NCI-H510A treated with DMSO at 0.1 percent for 48 hours (cell line): ENCODE measurements at regions not wholly inside any gene's neighbourhood (a gene's known extent, or its start where the extent isn't known, plus 50 kb on each side); places are given as distances from the start of the nearest gene placed in this dataset.
A peak's percentile ranks its signal among the peaks of the same experiment; 100 is the strongest.
"Not testable (repeated sequence)": the region's sequence is repeated elsewhere in the genome, so short reads cannot be mapped to it uniquely, and the experiment has no call there.

Experiments used
- DNase-seq: peaks from one replicate; lab custom pipeline; 2025; lab: John Stamatoyannopoulos, UW

DNA sequence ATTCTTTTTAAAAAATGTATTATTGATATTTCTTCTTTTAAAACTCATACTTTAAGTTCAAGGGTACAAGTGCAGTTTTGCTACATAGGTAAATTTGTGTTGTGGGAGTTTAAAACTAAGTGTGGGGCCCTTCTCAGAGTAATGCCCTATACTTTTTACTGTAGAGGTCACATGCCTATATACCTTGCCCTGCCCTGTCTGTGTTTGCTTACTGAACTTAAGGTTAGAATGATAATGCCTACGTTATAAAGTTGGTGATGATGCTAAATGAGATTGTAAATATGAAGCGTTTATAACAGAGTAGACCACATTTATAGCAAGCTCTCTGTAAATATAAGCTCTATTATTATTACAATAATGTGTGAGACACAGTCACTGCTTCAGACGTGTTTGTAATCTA, 261.9 kb downstream of the RASSF9 start:
- no peak for DNase-seq

- peak; percentile 46 for DNase-seq
Observed at GRCh38 chr12:85575120-85576096, 260.8 kb downstream of the RASSF9 start.

DNA sequence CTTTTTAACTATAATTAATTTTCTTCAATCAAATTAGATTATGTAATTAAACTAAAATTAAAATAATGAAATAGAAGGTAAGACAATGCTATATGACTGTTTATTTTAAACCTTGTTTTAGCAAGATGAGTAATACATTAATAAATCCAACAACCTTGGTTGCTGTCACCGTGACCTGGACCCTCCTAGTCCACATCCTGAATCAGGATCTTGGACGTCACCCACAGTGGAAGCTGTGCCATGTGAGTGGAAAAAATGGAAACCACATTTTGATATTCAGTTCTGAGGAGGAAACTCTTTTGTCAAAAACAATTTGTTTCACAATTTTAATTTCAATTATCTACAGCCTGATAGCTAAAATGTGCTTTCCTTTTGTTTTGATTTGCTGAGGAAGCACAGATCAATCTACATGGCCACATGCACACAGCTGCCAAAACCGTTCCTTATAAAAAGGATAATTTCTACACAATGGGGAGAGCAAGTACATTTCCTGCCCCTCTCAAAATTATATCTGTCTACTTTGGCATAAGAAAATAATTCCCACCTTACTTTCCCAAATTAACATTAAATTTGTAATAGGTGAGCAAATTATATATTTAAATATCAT, 255.5 kb downstream of the RASSF9 start:
- DNase-seq: no peak

- no peak for DNase-seq
Observed at GRCh38 chr12:85587158-85587557, 249.1 kb downstream of the RASSF9 start.

GRCh38 chr12:85588221-85588620, 248.0 kb downstream of the RASSF9 start:
- no peak for DNase-seq

DNA sequence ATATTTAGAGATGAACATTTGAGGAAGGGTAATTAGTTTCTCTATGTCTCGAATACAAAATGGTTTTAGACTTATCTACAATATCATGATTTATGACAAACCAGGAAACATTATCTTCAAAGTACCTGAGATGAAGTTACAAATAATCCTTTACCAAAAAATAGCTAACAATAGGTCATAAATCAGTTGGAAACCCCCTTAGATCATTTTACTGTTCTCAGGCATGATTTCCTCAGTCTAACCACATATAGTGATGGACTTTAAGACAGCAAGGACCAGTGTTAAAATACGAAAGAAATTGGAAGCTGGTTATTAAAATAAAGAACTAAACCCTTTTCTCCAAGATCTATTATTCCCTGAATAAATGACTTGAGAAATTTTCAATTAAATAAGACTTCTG, 235.4 kb downstream of the RASSF9 start:
- no peak for DNase-seq

- no peak for DNase-seq
Observed at GRCh38 chr12:85603556-85603955, 232.7 kb downstream of the RASSF9 start.

DNA sequence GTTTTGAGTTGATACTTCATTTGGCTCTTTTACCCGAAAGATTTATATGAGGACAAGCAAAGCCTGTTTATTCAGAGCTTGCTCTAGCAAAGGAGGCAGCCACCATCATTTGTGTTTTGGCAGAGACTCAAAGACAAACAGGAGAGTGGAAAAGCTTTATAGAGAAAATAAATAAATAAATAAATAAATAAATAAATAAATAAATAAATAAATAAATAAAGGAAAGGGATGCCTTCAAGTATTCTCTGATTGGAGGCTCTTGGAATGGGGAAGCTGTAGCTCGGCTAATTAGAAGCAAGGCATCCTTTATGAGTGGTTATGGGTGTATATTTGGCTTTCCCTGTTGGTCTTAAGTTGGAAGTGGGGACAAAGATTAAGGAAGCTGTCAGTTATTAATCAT, 229.8 kb downstream of the RASSF9 start:
- DNase-seq: no peak

GRCh38 chr12:85609778-85610177, 226.4 kb downstream of the RASSF9 start:
- DNase-seq: no peak

GRCh38 chr12:85610194-85610593, 226.0 kb downstream of the RASSF9 start:
- DNase-seq: no peak

GRCh38 chr12:85616201-85616600, 220.0 kb downstream of the RASSF9 start:
- DNase-seq: no peak

DNA sequence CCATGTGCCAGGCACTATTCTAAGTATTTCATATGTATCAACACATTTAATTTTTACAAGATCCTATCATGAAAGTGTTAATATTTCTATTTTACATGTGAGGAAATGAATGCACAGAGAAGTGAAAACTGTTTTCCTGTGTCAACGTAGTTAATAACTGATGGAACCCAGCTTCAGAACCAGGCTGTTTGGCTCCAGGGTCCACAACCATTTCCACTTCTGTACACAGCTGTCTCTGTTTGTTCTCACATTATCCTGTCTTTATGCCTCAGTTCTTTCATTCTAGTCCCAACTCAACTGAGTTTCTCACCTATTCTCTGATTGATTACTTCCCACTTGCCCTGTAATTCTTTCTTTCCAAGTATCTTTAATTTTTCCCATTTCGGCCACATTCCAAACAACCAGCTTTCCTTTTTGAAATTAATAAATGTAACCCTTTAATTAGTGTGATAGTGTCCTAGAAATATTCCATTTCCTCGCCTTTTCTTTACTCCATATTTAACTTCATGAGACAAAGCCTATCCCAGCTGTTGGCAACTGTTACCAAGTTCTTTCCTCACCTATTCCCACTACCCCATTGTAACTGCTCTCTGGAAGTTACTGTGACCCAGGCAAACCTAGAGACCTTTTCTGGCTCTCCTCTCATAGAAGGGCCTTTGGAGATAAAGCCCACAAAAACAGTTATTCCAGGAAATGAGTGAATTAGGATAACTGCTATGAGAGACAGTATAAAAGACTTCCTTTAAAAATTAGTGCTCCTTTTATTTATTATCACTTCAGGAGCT, 218.7 kb downstream of the RASSF9 start:
- no peak for DNase-seq

- no peak for DNase-seq
Observed at GRCh38 chr12:85621041-85621440, 215.2 kb downstream of the RASSF9 start.

DNA sequence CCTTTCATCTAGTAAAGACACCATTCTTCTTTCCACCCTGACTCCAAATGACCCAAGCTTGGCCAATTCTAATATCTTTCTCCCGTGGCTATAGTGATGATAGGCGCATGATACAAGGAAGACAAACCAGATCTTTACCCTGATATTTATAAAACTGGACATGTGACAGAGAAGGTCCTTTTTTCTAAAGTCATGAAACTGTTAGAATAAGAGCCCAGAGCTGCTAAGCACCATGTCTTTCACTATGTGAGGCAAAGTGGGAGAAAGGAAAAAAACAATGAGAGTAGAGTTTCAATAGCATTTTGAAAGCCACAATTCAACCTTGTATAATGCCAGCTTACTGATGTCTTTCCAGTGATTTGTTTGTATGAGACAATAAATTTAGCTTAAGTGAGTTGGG, 212.4 kb downstream of the RASSF9 start:
- DNase-seq: no peak

GRCh38 chr12:85625467-85625866, 210.7 kb downstream of the RASSF9 start:
- no peak for DNase-seq

GRCh38 chr12:85626001-85626783, 210.0 kb downstream of the RASSF9 start:
- no peak for DNase-seq

GRCh38 chr12:85626784-85627171, 209.4 kb downstream of the RASSF9 start:
- DNase-seq: no peak

- DNase-seq: no peak
Observed at GRCh38 chr12:85627584-85627983, 208.6 kb downstream of the RASSF9 start.

GRCh38 chr12:85628562-85628961, 207.6 kb downstream of the RASSF9 start:
- DNase-seq: not testable (repeated sequence)

DNA sequence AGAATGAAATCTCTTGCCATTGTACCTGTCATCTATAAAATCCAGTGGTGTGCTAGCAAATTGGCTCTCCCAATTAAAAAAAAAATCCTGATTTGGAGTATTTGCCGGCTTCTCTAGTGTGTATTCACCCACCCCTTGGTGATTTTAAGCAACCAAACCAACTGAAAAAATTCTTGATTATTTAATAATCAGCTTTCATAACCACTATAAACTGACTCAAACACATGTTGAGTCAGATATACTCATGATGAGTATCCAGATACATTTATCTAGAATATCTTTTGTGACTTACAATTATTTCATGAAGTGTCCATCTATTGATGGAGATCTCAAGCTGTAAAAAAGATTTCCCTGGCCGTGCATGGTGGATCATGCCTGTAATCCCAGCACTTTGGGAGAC, 205.4 kb downstream of the RASSF9 start:
- DNase-seq: no peak

DNA sequence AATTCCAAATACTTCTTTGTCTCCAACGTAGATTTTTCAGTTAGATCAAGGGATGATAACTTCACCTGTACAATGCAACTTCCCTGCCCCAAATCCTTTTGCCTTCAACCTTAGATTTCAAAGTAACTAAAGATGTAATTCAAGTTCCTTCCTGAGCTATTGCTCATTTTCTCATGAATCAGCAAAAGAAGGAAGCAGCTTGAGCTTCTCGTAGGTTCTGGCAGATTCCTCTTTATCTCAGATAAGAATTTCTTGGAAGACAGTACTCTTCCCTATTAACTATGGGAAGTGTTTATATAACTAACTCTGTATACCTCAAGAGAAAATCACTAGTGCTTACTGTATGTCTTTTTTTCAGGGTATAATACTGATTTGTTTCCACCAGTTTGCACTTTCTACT, 203.8 kb downstream of the RASSF9 start:
- DNase-seq: no peak

- DNase-seq: no peak
Observed at GRCh38 chr12:85633491-85633890, 202.7 kb downstream of the RASSF9 start.
